GM03348 (cell line): ENCODE measurements at regions not wholly inside any gene's neighbourhood (a gene's known extent, or its start where the extent isn't known, plus 50 kb on each side); places are given as distances from the start of the nearest gene placed in this dataset.

Experiments used
- DNase-seq: peaks from one replicate; pipeline ENCODE4 v3.0.0; 2012; ENCODE audit warnings: low spot score

- DNase-seq, result no peak
Observed at GRCh38 chr1:4871373-4871772, 217.0 kb downstream of the AJAP1 start.

- no peak for DNase-seq
Observed at GRCh38 chr1:4868521-4868920, 214.1 kb downstream of the AJAP1 start.

DNA sequence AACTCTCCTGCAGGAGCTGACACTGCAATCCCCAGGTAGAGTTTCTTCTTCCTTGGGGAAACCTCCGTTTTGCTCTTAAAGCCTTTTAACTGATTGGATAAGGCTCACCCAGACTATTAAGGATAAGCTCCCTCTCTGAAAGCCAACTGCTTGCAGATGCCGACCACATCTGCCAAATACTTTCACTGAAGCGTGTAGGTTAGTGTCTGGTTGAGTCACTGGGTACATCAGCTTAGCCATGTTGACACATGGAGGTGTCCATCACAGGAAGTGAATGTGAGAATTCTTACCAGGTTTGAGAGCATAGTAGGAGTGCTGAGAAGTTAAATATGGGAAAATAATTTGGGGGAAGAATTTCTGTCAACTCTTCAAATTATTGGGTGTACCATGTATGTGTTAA, 202.0 kb downstream of the AJAP1 start:
- no peak for DNase-seq

DNA sequence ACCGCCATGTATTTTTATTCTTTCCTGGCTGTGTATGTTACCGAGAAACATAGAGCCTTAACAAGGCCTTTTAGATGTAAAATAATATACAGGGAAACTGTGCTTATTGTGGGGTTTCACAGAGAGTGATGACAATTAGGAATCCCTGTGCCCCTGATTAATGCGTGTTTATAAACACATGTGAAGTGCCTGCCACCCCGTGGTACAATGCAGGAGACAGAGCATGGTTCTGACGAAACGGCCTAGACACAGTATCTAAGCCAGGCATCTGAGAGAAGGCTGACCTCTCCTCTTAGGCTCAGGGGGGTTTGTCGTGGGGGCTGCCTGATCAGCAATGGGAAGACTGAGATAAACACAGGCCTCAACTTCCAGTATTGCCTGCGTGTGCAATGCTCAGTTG, 200.0 kb downstream of the AJAP1 start:
- DNase-seq, result no peak

DNA sequence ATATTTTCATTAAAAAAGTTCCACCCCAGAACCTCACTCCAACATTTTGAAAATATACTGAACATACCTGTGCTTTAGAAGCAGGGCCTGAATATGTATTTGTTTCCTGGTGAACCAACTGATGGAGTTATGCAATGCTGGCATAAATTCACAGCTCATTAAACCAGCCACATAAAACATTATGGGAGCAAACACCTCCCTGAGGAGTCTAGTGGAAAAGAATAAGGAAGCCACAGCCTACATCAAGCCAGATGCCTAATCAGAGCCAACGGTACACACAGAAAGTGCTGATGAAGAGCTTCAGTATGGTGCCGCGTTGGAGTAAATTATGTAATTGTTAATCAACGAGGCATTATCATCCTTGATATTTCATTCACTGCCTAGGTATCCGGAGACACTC, 199.5 kb downstream of the AJAP1 start:
- no peak for DNase-seq

DNA sequence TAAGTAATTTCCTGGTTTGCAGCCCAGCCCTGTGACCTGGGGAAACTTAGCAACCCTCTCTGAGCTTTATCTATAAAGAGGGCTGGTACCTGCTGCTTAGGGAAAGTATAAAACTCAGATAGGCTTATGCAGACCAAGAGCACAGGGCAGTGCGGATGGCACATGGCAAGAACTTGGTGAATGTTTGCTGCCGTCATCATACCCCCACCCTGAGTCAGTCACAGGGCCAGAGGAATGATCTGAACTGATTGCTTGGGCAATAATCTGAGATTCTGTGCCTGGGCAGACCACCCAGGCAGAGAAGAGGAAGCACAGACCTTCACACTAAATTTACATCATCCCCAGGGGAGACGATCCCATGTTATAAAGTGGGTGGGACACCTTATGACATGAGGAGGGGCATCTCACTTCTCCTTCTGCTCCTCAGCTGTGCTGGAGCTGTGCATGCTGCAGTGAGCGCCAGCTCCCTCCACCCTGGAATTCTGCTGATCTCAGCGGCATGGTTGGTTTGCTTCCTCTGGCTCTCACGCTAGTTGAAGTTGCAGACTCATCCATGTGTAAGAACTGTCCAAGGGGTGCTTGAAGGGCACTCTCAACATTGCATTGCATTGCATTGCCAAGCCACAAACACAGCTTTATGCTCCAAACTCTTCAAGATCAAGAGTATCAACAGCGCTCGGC, 197.1 kb downstream of the AJAP1 start:
- no peak for DNase-seq

DNA sequence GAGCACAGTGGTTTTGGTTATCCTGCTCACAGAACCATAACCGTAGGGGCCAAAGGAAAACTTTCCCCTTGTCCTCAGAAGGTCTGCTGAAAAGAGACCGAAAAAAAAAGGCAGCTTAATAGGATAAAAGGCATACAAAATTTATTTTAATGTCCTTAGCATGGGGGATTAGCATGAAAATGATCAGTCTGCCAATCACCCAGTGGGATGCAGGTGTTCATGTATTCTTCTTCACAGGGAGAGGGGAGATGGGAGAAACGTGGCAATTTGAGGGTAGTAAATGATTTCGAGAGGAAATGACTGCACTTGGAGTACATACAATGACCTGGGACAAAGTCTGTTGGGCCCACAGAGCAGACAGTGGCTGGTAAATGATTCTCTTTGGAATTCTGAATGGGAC, 194.0 kb downstream of the AJAP1 start:
- no peak for DNase-seq

- DNase-seq, result no peak
Observed at GRCh38 chr1:4847711-4848110, 193.3 kb downstream of the AJAP1 start.
